Liver (tissue), 3 donors: ENCODE measurements at regions not wholly inside any gene's neighbourhood (a gene's known extent, or its start where the extent isn't known, plus 50 kb on each side); places are given as distances from the start of the nearest gene placed in this dataset.

Experiments used
- GABPA ChIP-seq, 2 donors: IDR thresholded peaks in 1 of 2; conservative IDR thresholded peaks in 1 of 2; 2 replicates each; pipeline ENCODE4 v1.6.1; 2016; ENCODE audit warnings: antibody characterized with exemption in 2 of 2, mild to moderate bottlenecking in 1 of 2, moderate library complexity in 1 of 2
- TF ChIP-seq, protein P1 (sequence below): fragments of 150-350 bp; IDR thresholded peaks from 2 replicates; pipeline ENCODE4 v1.5.1; 2017; ENCODE audit warnings: improper control_type of control experiment, low read depth, low read length; ENCODE audit not compliant: missing input control
- TF ChIP-seq, protein P2 (sequence below): IDR thresholded peaks from 2 replicates; pipeline ENCODE4 v1.6.1; 2016; ENCODE audit warnings: antibody characterized with exemption
- donor health status: healthy.
- donor health status: healthy.

DNA sequence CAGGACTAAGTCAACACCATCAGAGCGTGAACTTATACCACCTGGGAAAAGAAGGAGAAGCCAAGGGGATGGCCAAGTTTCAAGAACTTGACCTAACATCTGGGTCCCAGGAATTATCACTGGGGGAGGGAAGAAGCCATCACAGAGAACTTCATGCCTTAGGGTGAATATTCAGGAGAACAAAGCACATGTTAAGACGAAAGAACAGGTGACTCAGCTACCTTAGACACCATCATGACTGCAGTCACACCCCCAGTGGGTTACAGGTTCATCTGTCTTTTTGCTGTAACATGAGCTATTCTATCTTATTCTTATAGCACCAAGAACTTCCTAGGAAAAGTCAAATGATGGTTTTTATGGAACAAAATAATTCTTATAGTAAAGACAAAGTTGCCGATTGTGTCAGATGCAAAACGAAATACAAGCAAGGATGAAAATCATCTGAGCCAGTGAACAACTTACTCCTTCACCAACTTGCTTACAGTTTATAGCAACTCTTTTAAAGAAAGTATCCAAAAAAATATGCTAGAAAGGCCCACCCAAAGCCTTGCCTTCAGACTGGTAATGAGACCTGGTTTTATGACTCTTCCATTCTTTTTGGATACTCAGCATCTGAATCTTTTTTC lies 72.0 kb downstream of the TPRA1 start:
- TF ChIP-seq, protein P1, sequence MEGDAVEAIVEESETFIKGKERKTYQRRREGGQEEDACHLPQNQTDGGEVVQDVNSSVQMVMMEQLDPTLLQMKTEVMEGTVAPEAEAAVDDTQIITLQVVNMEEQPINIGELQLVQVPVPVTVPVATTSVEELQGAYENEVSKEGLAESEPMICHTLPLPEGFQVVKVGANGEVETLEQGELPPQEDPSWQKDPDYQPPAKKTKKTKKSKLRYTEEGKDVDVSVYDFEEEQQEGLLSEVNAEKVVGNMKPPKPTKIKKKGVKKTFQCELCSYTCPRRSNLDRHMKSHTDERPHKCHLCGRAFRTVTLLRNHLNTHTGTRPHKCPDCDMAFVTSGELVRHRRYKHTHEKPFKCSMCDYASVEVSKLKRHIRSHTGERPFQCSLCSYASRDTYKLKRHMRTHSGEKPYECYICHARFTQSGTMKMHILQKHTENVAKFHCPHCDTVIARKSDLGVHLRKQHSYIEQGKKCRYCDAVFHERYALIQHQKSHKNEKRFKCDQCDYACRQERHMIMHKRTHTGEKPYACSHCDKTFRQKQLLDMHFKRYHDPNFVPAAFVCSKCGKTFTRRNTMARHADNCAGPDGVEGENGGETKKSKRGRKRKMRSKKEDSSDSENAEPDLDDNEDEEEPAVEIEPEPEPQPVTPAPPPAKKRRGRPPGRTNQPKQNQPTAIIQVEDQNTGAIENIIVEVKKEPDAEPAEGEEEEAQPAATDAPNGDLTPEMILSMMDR = no peak
- TF ChIP-seq, protein P2, sequence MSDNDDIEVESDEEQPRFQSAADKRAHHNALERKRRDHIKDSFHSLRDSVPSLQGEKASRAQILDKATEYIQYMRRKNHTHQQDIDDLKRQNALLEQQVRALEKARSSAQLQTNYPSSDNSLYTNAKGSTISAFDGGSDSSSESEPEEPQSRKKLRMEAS = no peak
- no peak for TF ChIP-seq GABPA (IDR thresholded peaks at IDR 0.05 in 1 of 2, conservative IDR thresholded peaks at IDR 0.05 in 1 of 2)
